K562 (cell line): ENCODE measurements at regions not wholly inside any gene's neighbourhood (a gene's known extent, or its start where the extent isn't known, plus 50 kb on each side); places are given as distances from the start of the nearest gene placed in this dataset.

Experiments
- ATAC-seq: fragments of 200-7000 bp; cut with Tn5 transposase; 3 replicates; pipeline ENCODE4 v1.9.1; 2020; ENCODE audit warnings: moderate library complexity
- BruUV-seq: library from RNA; stranded (reverse); fragments of 400-500 nt; replicated peaks from 2 replicates; lab custom pipeline; 2021; lab: Mats Ljungman, UMichigan
- CTCF ChIA-PET: fragments of 300-600 bp; formaldehyde crosslinking; extraction: SDS; loops from one replicate; lab custom pipeline; 2021; ENCODE audit warnings: low intra/inter-chr PET ratio; lab: Yijun Ruan, JAX
- POLR2A ChIA-PET: fragments of 300-600, 350-650 bp; sonication (Branson Sonifier 250); formaldehyde crosslinking; extraction: SDS; loops from one replicate; lab custom pipeline; 2021; ENCODE audit warnings: antibody characterized with exemption, inconsistent platforms; lab: Yijun Ruan, JAX
- DNase-seq, 4 experiments: peaks; one replicate each; pipeline versions ENCODE4 v3.0.0 to v3.0.0-alpha.2; 2011 to 2018; ENCODE audit warnings: low spot score in 3 of 4, mixed read lengths in 3 of 4; ENCODE audit errors: extremely low read depth in 1 of 4
- FAIRE-seq: peaks from 2 replicates; lab custom pipeline; 2011; peaks lifted over from hg19 to GRCh38; lab: Jason Lieb, UNC
- H2AFZ ChIP-seq: 2 replicates; pipeline ENCODE4 v1.6.0; 2011; ENCODE audit warnings: low read depth, low read length, control low read depth, inconsistent platforms
- H3K27ac ChIP-seq: fragments of 200-600 bp; 3 replicates; pipeline ENCODE4 v1.8.0; 2011; ENCODE audit warnings: low read depth, mild to moderate bottlenecking, control low read depth, inconsistent platforms, low read length, moderate library complexity, mixed read lengths; ENCODE audit errors: extremely low read depth
- H3K27me3 ChIP-seq, 2 experiments: fragments of 300-600 bp in 1 of 2; 2 replicates in 1 of 2; 3 replicates in 1 of 2; pipeline versions ENCODE4 v1.6.0 to v1.8.0; 2011; ENCODE audit warnings: inconsistent platforms in 2 of 2, low read length in 2 of 2, mild to moderate bottlenecking in 1 of 2, mixed read lengths in 1 of 2, moderate library complexity in 1 of 2; ENCODE audit not compliant: control insufficient read depth in 2 of 2, insufficient read depth in 2 of 2
- H3K36me3 ChIP-seq: fragments of 300-600 bp; 3 replicates; pipeline ENCODE4 v1.8.0; 2011; ENCODE audit warnings: mild to moderate bottlenecking, low read length, inconsistent platforms; ENCODE audit not compliant: control insufficient read depth, insufficient read depth
- H3K4me1 ChIP-seq, 2 experiments: fragments of 200-600 bp in 1 of 2; replicated peaks in 1 of 2; 2 replicates in 1 of 2; 3 replicates in 1 of 2; pipeline versions ENCODE4 v1.5.1 to v1.8.0; 2011; ENCODE audit warnings: inconsistent platforms in 2 of 2, low read length in 2 of 2, mild to moderate bottlenecking in 1 of 2, mixed read lengths in 1 of 2, moderate library complexity in 1 of 2; ENCODE audit not compliant: control insufficient read depth in 2 of 2, insufficient read depth in 2 of 2
- H3K4me2 ChIP-seq: 2 replicates; pipeline ENCODE4 v1.6.1; 2011; ENCODE audit warnings: low read length, control low read depth, inconsistent platforms, mixed read lengths; ENCODE audit not compliant: insufficient read depth
- H3K4me3 ChIP-seq: fragments of 200-600 bp; sonication (generic), shearing (Covaris generic); 2 replicates; pipeline ENCODE4 v1.5.1; 2016; ENCODE audit warnings: control low read depth, inconsistent platforms
- H3K79me2 ChIP-seq: fragments of 200-600 bp; 3 replicates; pipeline ENCODE4 v1.8.0; 2011; ENCODE audit warnings: low read length, inconsistent platforms; ENCODE audit not compliant: control insufficient read depth, insufficient read depth
- H3K9ac ChIP-seq, 2 experiments: 2 replicates each; pipeline versions ENCODE4 v1.6.0 to v1.6.1; 2011; ENCODE audit warnings: low read depth in 2 of 2, low read length in 2 of 2, control low read depth in 1 of 2, inconsistent platforms in 1 of 2, mild to moderate bottlenecking in 1 of 2, mixed read lengths in 1 of 2; ENCODE audit not compliant: insufficient read depth in 1 of 2
- H3K9me1 ChIP-seq: one replicate; pipeline ENCODE4 v1.6.0; 2011; ENCODE audit warnings: inconsistent platforms, mild to moderate bottlenecking, low read length, moderate library complexity; ENCODE audit not compliant: control insufficient read depth, insufficient read depth
- H3K9me3 ChIP-seq: replicated peaks from 2 replicates; pipeline ENCODE4 v1.5.1; 2011; ENCODE audit warnings: low read depth, low read length, inconsistent platforms; ENCODE audit not compliant: control insufficient read depth, insufficient read depth
- H4K20me1 ChIP-seq: replicated peaks from 2 replicates; pipeline ENCODE4 v1.6.1; 2011; ENCODE audit warnings: low read length, inconsistent platforms, mixed read lengths; ENCODE audit not compliant: control insufficient read depth, insufficient read depth
- DEAF1 ChIP-seq: fragments of 450-650 bp; formaldehyde crosslinking; IDR thresholded peaks from 2 replicates; pipeline ENCODE4 v1.4.0; 2020; ENCODE audit warnings: mild to moderate bottlenecking, moderate library complexity
- DIDO1 ChIP-seq: fragments of 450-650 bp; IDR thresholded peaks from 2 replicates; pipeline ENCODE4 v1.6.1; 2016; ENCODE audit warnings: low read depth, missing biosample characterization, missing genetic modification characterization
- FOXK1 ChIP-seq: sonication (generic); formaldehyde crosslinking; IDR thresholded peaks from 2 replicates; pipeline ENCODE4 v1.8.0; 2022; ENCODE audit warnings: missing genetic modification reagents, mild to moderate bottlenecking, borderline replicate concordance
- HEY1 ChIP-seq: fragments of 250-450 bp; sonication (Bioruptor Pico); IDR thresholded peaks from 2 replicates; pipeline ENCODE4 v1.5.0; 2020; ENCODE audit warnings: mild to moderate bottlenecking, moderate library complexity, borderline replicate concordance
- KLF1 ChIP-seq: fragments of 450-650 bp; IDR thresholded peaks from 2 replicates; pipeline ENCODE4 v1.6.1; 2016; ENCODE audit warnings: missing genetic modification characterization, missing compliant biosample characterization
- NFYB ChIP-seq: IDR thresholded peaks from 2 replicates; pipeline ENCODE4 v1.6.1; 2011; ENCODE audit warnings: mild to moderate bottlenecking, moderate library complexity; ENCODE audit not compliant: insufficient read length; ENCODE audit errors: extremely low read depth
- NR2F6 ChIP-seq: fragments of 450-650 bp; formaldehyde crosslinking; IDR thresholded peaks from 2 replicates; pipeline ENCODE4 v1.4.0; 2020; ENCODE audit warnings: mild to moderate bottlenecking
- NUFIP1 ChIP-seq: fragments of 450-650 bp; IDR thresholded peaks from 2 replicates; pipeline ENCODE4 v1.6.1; 2018; ENCODE audit not compliant: partially characterized antibody
- OTX1 ChIP-seq: fragments of 450-650 bp; formaldehyde crosslinking; IDR thresholded peaks from 2 replicates; pipeline ENCODE4 v1.4.0; 2022; ENCODE audit warnings: mild to moderate bottlenecking
- PHTF2 ChIP-seq: fragments of 250-450 bp; sonication (Bioruptor Pico); IDR thresholded peaks from 2 replicates; pipeline ENCODE4 v1.5.0; 2021; ENCODE audit warnings: mild to moderate bottlenecking
- PRDM10 ChIP-seq: fragments of 450-650 bp; IDR thresholded peaks from 2 replicates; pipeline ENCODE4 v1.6.1; 2018; ENCODE audit not compliant: partially characterized antibody
- PYGO2 ChIP-seq: fragments of 450-650 bp; IDR thresholded peaks from 2 replicates; pipeline ENCODE4 v1.6.1; 2016; ENCODE audit warnings: mild to moderate bottlenecking, missing genetic modification characterization, moderate library complexity, missing compliant biosample characterization
- RFX1 ChIP-seq: fragments of 450-650 bp; IDR thresholded peaks from 2 replicates; pipeline ENCODE4 v1.6.1; 2016; ENCODE audit warnings: mild to moderate bottlenecking, moderate library complexity
- ZFPM2 ChIP-seq: fragments of 250-450 bp; sonication (Bioruptor Pico); IDR thresholded peaks from 2 replicates; pipeline ENCODE4 v1.5.1; 2022; ENCODE audit warnings: mild to moderate bottlenecking
- ZNF165 ChIP-seq: fragments of 250-450 bp; sonication (Bioruptor Pico); IDR thresholded peaks from 2 replicates; pipeline ENCODE4 v1.4.0; 2020; ENCODE audit warnings: borderline replicate concordance
- ZNF695 ChIP-seq: fragments of 450-650 bp; formaldehyde crosslinking; IDR thresholded peaks from 2 replicates; pipeline ENCODE4 v1.4.0; 2020; ENCODE audit warnings: mild to moderate bottlenecking, moderate library complexity
- ZSCAN29 ChIP-seq: fragments of 450-650 bp; IDR thresholded peaks from 2 replicates; pipeline ENCODE4 v1.6.1; 2017
- in situ Hi-C: fragments of 300-500 bp; cut with MboI; formaldehyde crosslinking; loops from 4 replicates; pipeline ENCODE4 v1.15.0; 2018; ENCODE audit warnings: inconsistent platforms, mixed read lengths
- intact Hi-C: fragments of 100-400 bp; cut with micrococcal nuclease; formaldehyde crosslinking; loops from 2 replicates; pipeline ENCODE4 v1.14.2; 2022

DNA sequence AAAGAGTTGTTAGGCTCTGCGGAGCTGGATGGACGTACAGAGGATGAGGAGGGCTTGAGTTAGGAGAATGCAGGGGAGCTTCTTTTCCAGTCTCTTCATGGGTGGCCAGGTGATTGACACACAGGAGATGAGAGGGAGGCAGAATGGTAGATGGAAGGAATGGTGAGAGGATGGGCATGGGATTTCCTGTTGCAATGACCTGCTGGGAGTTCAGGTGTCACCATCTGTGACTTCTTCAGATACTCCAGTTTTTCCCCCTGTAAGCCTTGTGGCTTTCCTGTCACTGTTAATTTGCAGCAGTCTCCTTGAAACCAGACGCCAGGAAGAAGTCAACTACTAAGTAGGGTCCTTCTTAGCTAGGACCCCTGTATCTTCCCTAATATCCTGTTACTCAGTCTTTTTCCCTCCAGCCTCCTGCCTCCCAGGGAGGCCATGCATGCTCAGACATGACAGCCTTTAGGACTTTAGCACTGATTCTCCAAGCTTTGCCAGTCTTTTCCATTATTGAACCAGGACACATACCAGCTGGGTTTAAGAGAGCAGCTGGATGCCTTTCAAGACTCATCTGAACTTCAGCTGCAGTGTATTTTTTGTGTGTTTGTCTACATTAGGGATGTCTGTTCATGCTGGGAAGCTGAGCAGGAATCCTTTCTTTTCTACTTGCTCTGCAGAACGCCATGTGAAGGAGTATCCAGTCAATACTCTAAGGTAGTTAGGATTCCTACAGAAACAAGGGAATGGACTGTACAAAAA is 67.2 kb upstream of the CD180 start (continued):
- TF ChIP-seq PRDM10, result no peak
- TF ChIP-seq HEY1 (CRISPR knock-in tag), result no peak
- TF ChIP-seq ZNF695 (CRISPR knock-in tag), result no peak

DNA sequence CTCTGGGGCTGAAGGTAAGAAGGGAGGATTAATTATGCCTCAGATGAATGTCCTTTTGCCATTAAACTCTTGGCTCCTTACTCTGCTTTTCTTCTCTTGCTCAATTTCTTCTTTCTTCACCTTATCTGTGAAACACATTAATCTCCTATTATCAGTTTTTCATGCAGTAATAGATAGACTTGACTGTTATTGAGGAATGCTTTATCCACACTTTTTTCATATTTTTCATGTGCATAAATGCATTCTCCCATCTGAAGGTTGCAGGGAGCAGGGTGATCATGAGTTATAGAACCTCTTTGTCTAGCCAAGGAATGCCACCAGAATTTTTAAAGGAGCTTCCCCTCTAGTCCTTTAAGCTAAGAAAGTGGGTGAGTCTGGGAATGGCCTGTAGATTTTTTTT is 66.4 kb upstream of the CD180 start:
- no peaks in the 10 kb centered on the region for H3K36me3 ChIP-seq
- in situ Hi-C loops, result no loop called here
- no TSS peak for BruUV-seq
- no peak overlapping the region for H3K4me3 ChIP-seq
- CTCF ChIA-PET, result no interaction called here
- H2AFZ ChIP-seq, result no peak overlapping the region
- no peak overlapping the region for H3K4me2 ChIP-seq
- no peaks in the 10 kb centered on the region for H3K9me1 ChIP-seq
- POLR2A ChIA-PET, result interaction anchor here (0.5 to 1.3 kb wide), 2 partner anchors 10 to 21 kb away, joined by 3 read pairs; no protein-coding TSS in a partner anchor
- FAIRE-seq, result no peak
- H3K27me3 ChIP-seq, result no peaks in the 10 kb centered on the region
- ATAC-seq, result no peak
- no peaks in the 10 kb centered on the region for H3K4me1 ChIP-seq
- no peaks in the 10 kb centered on the region for H4K20me1 ChIP-seq
- no peak for DNase-seq
- no peaks in the 10 kb centered on the region for H3K79me2 ChIP-seq
- no peaks in the 10 kb centered on the region for H3K9me3 ChIP-seq
- H3K9ac ChIP-seq, result no peak overlapping the region
- no peak overlapping the region for H3K27ac ChIP-seq
- intact Hi-C loops, result no loop called here
- TF ChIP-seq DIDO1 (tag) (no peak), NUFIP1 (no peak), ZFPM2 (CRISPR knock-in tag) (no peak), FOXK1 (CRISPR knock-in tag) (no peak), ZSCAN29 (no peak), OTX1 (no peak), NR2F6 (no peak), PHTF2 (CRISPR knock-in tag) (no peak), DEAF1 (CRISPR knock-in tag) (no peak), RFX1 (no peak), PYGO2 (tag) (no peak), NFYB (no peak), KLF1 (tag) (no peak), ZNF165 (CRISPR knock-in tag) (no peak)
